Activated naive CD4-positive, alpha-beta T cell treated with anti-CD3 and anti-CD28 coated beads for 36 hours (primary cell): ENCODE measurements at regions not wholly inside any gene's neighbourhood (a gene's known extent, or its start where the extent isn't known, plus 50 kb on each side); places are given as distances from the start of the nearest gene placed in this dataset.

Source experiments
- CTCF ChIA-PET: fragments of 350-600 bp; sonication (Branson Sonifier 250); formaldehyde crosslinking; loops from one replicate; lab custom pipeline; 2021; ENCODE audit warnings: antibody characterized with exemption; lab: Charles Lee
- DNase-seq: peaks from one replicate; pipeline ENCODE4 v3.0.0-alpha.2; 2020
- H3K27ac Mint-ChIP-seq: one replicate; pipeline ENCODE4 v1.8.0; 2021; ENCODE audit warnings: mild to moderate bottlenecking, mixed read lengths
- H3K27me3 Mint-ChIP-seq: one replicate; pipeline ENCODE4 v1.8.0; 2021; ENCODE audit warnings: low read depth, mixed read lengths
- H3K36me3 Mint-ChIP-seq: one replicate; pipeline ENCODE4 v1.8.0; 2021; ENCODE audit warnings: low read depth, mixed read lengths
- H3K4me1 Mint-ChIP-seq: one replicate; pipeline ENCODE4 v1.8.0; 2021; ENCODE audit warnings: low read depth, mixed read lengths
- H3K4me3 Mint-ChIP-seq: one replicate; pipeline ENCODE4 v1.8.0; 2021; ENCODE audit warnings: mild to moderate bottlenecking, moderate library complexity, mixed read lengths
- H3K9me3 Mint-ChIP-seq: one replicate; pipeline ENCODE4 v1.8.0; 2021; ENCODE audit warnings: mixed read lengths
- intact Hi-C: fragments of 100-400 bp; cut with micrococcal nuclease; formaldehyde crosslinking; loops from one replicate; pipeline ENCODE4 v1.15.1; 2023

GRCh38 chr3:171548917-171549316 is 88.7 kb upstream of the TNIK start:
- no peaks in the 10 kb centered on the region for H3K27me3 Mint-ChIP-seq
- no peak overlapping the region for H3K4me3 Mint-ChIP-seq
- peaks cover 2% of the 10 kb centered on the region for H3K4me1 Mint-ChIP-seq
- H3K36me3 Mint-ChIP-seq, result no peaks in the 10 kb centered on the region
- no peak overlapping the region for H3K27ac Mint-ChIP-seq
- DNase-seq, result no peak
- no peaks in the 10 kb centered on the region for H3K9me3 Mint-ChIP-seq
- intact Hi-C loops, result no loop called here
- CTCF ChIA-PET, result interaction anchor here (0.9 kb wide), 1 partner anchor 9 kb away, joined by 3 read pairs; no protein-coding TSS in a partner anchor

GRCh38 chr3:171543759-171544300 is 83.6 kb upstream of the TNIK start:
- no peaks in the 10 kb centered on the region for H3K27me3 Mint-ChIP-seq
- H3K27ac Mint-ChIP-seq, result no peak overlapping the region
- no peak for DNase-seq
- intact Hi-C loops, result no loop called here
- CTCF ChIA-PET, result interaction anchor here (1.3 kb wide), 1 partner anchor 380 kb away, joined by 3 read pairs; no protein-coding TSS in a partner anchor
- H3K4me3 Mint-ChIP-seq, result no peak overlapping the region
- peaks cover 2% of the 10 kb centered on the region for H3K4me1 Mint-ChIP-seq
- no peaks in the 10 kb centered on the region for H3K9me3 Mint-ChIP-seq
- no peaks in the 10 kb centered on the region for H3K36me3 Mint-ChIP-seq

- H3K9me3 Mint-ChIP-seq, result no peaks in the 10 kb centered on the region
- intact Hi-C loops, result no loop called here
- no peak overlapping the region for H3K27ac Mint-ChIP-seq
Observed at GRCh38 chr3:171542976-171543375, 82.8 kb upstream of the TNIK start.

GRCh38 chr3:171541647-171542046 is 81.4 kb upstream of the TNIK start:
- no peaks in the 10 kb centered on the region for H3K27me3 Mint-ChIP-seq

More at GRCh38 chr3:171542976-171543375, 82.8 kb upstream of the TNIK start:
- peaks cover 2% of the 10 kb centered on the region for H3K4me1 Mint-ChIP-seq
- no peak overlapping the region for H3K4me3 Mint-ChIP-seq
- no peak for DNase-seq
- CTCF ChIA-PET, result interaction anchor here (0.6 kb wide), 1 partner anchor 24 kb away, joined by 4 read pairs; no protein-coding TSS in a partner anchor
- H3K27me3 Mint-ChIP-seq, result no peaks in the 10 kb centered on the region
- no peaks in the 10 kb centered on the region for H3K36me3 Mint-ChIP-seq

GRCh38 chr3:171541181-171541580 is 81.0 kb upstream of the TNIK start:
- CTCF ChIA-PET, result no interaction called here
- H3K27ac Mint-ChIP-seq, result no peak overlapping the region
- intact Hi-C loops, result no loop called here
- H3K4me3 Mint-ChIP-seq, result no peak overlapping the region
- no peaks in the 10 kb centered on the region for H3K27me3 Mint-ChIP-seq
- H3K4me1 Mint-ChIP-seq, result peaks cover 2% of the 10 kb centered on the region
- no peaks in the 10 kb centered on the region for H3K36me3 Mint-ChIP-seq
- DNase-seq, result no peak
- no peaks in the 10 kb centered on the region for H3K9me3 Mint-ChIP-seq

More at GRCh38 chr3:171541647-171542046, 81.4 kb upstream of the TNIK start:
- intact Hi-C loops, result no loop called here
- Mint-ChIP-seq H3K27ac (no peak overlapping the region), H3K36me3 (no peaks in the 10 kb centered on the region), H3K9me3 (no peaks in the 10 kb centered on the region), H3K4me1 (peaks cover 2% of the 10 kb centered on the region), H3K4me3 (no peak overlapping the region)
- DNase-seq, result no peak
- CTCF ChIA-PET, result interaction anchor here (0.7 kb wide), 1 partner anchor 22 kb away, joined by 4 read pairs; no protein-coding TSS in a partner anchor

- Mint-ChIP-seq H3K9me3 (no peaks in the 10 kb centered on the region), H3K27me3 (no peaks in the 10 kb centered on the region), H3K27ac (no peak overlapping the region), H3K36me3 (no peaks in the 10 kb centered on the region), H3K4me1 (no peaks in the 10 kb centered on the region), H3K4me3 (no peak overlapping the region)
- CTCF ChIA-PET, result no interaction called here
- intact Hi-C loops, result no loop called here
- DNase-seq, result no peak
Observed at GRCh38 chr3:171535799-171536198, 75.6 kb upstream of the TNIK start.

- H3K9me3 Mint-ChIP-seq, result no peaks in the 10 kb centered on the region
- intact Hi-C loops, result no loop called here
Observed at GRCh38 chr3:171535133-171535532, 74.9 kb upstream of the TNIK start.

GRCh38 chr3:171533702-171534101 is 73.5 kb upstream of the TNIK start:
- DNase-seq, result no peak
- Mint-ChIP-seq H3K36me3 (no peaks in the 10 kb centered on the region), H3K4me1 (no peaks in the 10 kb centered on the region), H3K27ac (no peak overlapping the region), H3K27me3 (no peaks in the 10 kb centered on the region), H3K9me3 (no peaks in the 10 kb centered on the region), H3K4me3 (no peak overlapping the region)
- CTCF ChIA-PET, result no interaction called here
- intact Hi-C loops, result no loop called here

More at GRCh38 chr3:171535133-171535532, 74.9 kb upstream of the TNIK start:
- no peak overlapping the region for H3K27ac Mint-ChIP-seq
- no peak overlapping the region for H3K4me3 Mint-ChIP-seq
- no peak for DNase-seq
- H3K4me1 Mint-ChIP-seq, result no peaks in the 10 kb centered on the region
- no peaks in the 10 kb centered on the region for H3K27me3 Mint-ChIP-seq
- H3K36me3 Mint-ChIP-seq, result no peaks in the 10 kb centered on the region
- CTCF ChIA-PET, result no interaction called here

- H3K27me3 Mint-ChIP-seq, result no peaks in the 10 kb centered on the region
- no peaks in the 10 kb centered on the region for H3K36me3 Mint-ChIP-seq
- H3K4me3 Mint-ChIP-seq, result no peak overlapping the region
- CTCF ChIA-PET, result no interaction called here
- intact Hi-C loops, result loop anchor here (1.0 kb wide), 1 partner anchor 21 kb away; no protein-coding TSS in a partner anchor
- DNase-seq, result no peak
- no peak overlapping the region for H3K27ac Mint-ChIP-seq
- H3K9me3 Mint-ChIP-seq, result no peaks in the 10 kb centered on the region
- no peaks in the 10 kb centered on the region for H3K4me1 Mint-ChIP-seq
Observed at GRCh38 chr3:171532294-171532693, 72.1 kb upstream of the TNIK start.

- H3K4me1 Mint-ChIP-seq, result no peaks in the 10 kb centered on the region
- DNase-seq, result no peak
- H3K27me3 Mint-ChIP-seq, result no peaks in the 10 kb centered on the region
- CTCF ChIA-PET, result no interaction called here
- H3K27ac Mint-ChIP-seq, result no peak overlapping the region
- no peaks in the 10 kb centered on the region for H3K9me3 Mint-ChIP-seq
- H3K4me3 Mint-ChIP-seq, result no peak overlapping the region
- no peaks in the 10 kb centered on the region for H3K36me3 Mint-ChIP-seq
- intact Hi-C loops, result loop anchor here (1.0 kb wide), 1 partner anchor 20 kb away; no protein-coding TSS in a partner anchor
Observed at GRCh38 chr3:171531716-171532115, 71.5 kb upstream of the TNIK start.

- DNase-seq, result no peak
- H3K36me3 Mint-ChIP-seq, result no peaks in the 10 kb centered on the region
- H3K27me3 Mint-ChIP-seq, result no peaks in the 10 kb centered on the region
- H3K27ac Mint-ChIP-seq, result no peak overlapping the region
- CTCF ChIA-PET, result no interaction called here
- intact Hi-C loops, result no loop called here
- no peaks in the 10 kb centered on the region for H3K4me1 Mint-ChIP-seq
- no peak overlapping the region for H3K4me3 Mint-ChIP-seq
- H3K9me3 Mint-ChIP-seq, result no peaks in the 10 kb centered on the region
Observed at GRCh38 chr3:171528102-171528501, 67.9 kb upstream of the TNIK start.

GRCh38 chr3:171526869-171527268 is 66.7 kb upstream of the TNIK start:
- H3K4me1 Mint-ChIP-seq, result no peaks in the 10 kb centered on the region
- DNase-seq, result no peak
- H3K27ac Mint-ChIP-seq, result no peak overlapping the region
- intact Hi-C loops, result no loop called here
- H3K36me3 Mint-ChIP-seq, result no peaks in the 10 kb centered on the region
- no peaks in the 10 kb centered on the region for H3K27me3 Mint-ChIP-seq
- CTCF ChIA-PET, result interaction anchor here (1.1 kb wide), 1 partner anchor 11 kb away, joined by 3 read pairs; no protein-coding TSS in a partner anchor
- no peak overlapping the region for H3K4me3 Mint-ChIP-seq
- H3K9me3 Mint-ChIP-seq, result no peaks in the 10 kb centered on the region

GRCh38 chr3:171526146-171526545 is 65.9 kb upstream of the TNIK start:
- Mint-ChIP-seq H3K27ac (no peak overlapping the region), H3K9me3 (no peaks in the 10 kb centered on the region), H3K4me1 (no peaks in the 10 kb centered on the region), H3K36me3 (no peaks in the 10 kb centered on the region), H3K4me3 (no peak overlapping the region), H3K27me3 (no peaks in the 10 kb centered on the region)
- no peak for DNase-seq
- CTCF ChIA-PET, result interaction anchor here (1.0 kb wide), 1 partner anchor 119 kb away, joined by 3 read pairs; no protein-coding TSS in a partner anchor
- intact Hi-C loops, result no loop called here
